SK-N-SH (cell line): ENCODE measurements at regions not wholly inside any gene's neighbourhood (a gene's known extent, or its start where the extent isn't known, plus 50 kb on each side); places are given as distances from the start of the nearest gene placed in this dataset.

Source experiments
- CTCF ChIA-PET: fragments of 300-600, 350-600 bp; formaldehyde crosslinking; extraction: SDS; loops from one replicate; lab custom pipeline; 2021; lab: Yijun Ruan, JAX
- POLR2A ChIA-PET: fragments of 350-600 bp; sonication (Branson Sonifier 250); formaldehyde crosslinking; extraction: SDS; loops from one replicate; lab custom pipeline; 2020; ENCODE audit warnings: antibody characterized with exemption, inconsistent platforms; lab: Yijun Ruan, JAX
- DNase-seq: peaks from one replicate; pipeline ENCODE4 v3.0.0; 2012
- H2AFZ ChIP-seq: fragments of 200-600 bp; sonication (generic); 2 replicates; pipeline ENCODE4 v1.8.1; 2016; ENCODE audit warnings: antibody characterized with exemption, mild to moderate bottlenecking, low read depth
- H3F3A ChIP-seq: fragments of 200-600 bp; sonication (generic); replicated peaks from 2 replicates; pipeline ENCODE3; 2016; ENCODE audit warnings: antibody characterized with exemption, mild to moderate bottlenecking; ENCODE audit not compliant: insufficient read depth
- H3K27ac ChIP-seq, 2 experiments: fragments of 200-500 bp in 1 of 2; fragments of 200-600 bp in 1 of 2; sonication (Bioruptor generic) in 1 of 2; sonication (generic), shearing (Covaris generic) in 1 of 2; 2 replicates each; pipeline versions ENCODE4 v1.5.1 to v1.6.1; 2014 to 2016; ENCODE audit warnings: low read depth in 2 of 2, inconsistent platforms in 1 of 2, low read length in 1 of 2, mild to moderate bottlenecking in 1 of 2, mixed read lengths in 1 of 2
- H3K27me3 ChIP-seq: fragments of 200-600 bp; sonication (generic), shearing (Covaris generic); 2 replicates; pipeline ENCODE4 v1.6.1; 2016; ENCODE audit warnings: mixed run types; ENCODE audit not compliant: insufficient read depth
- H3K36me3 ChIP-seq, 2 experiments: fragments of 200-500 bp in 1 of 2; fragments of 200-600 bp in 1 of 2; sonication (Bioruptor generic) in 1 of 2; sonication (generic) in 1 of 2; replicated peaks in 1 of 2; 2 replicates each; pipeline versions ENCODE3 to v1.5.1; 2014 to 2016; ENCODE audit warnings: low read length in 1 of 2, mild to moderate bottlenecking in 1 of 2; ENCODE audit not compliant: insufficient read depth in 2 of 2, control insufficient read depth in 1 of 2
- H3K4me1 ChIP-seq, 2 experiments: fragments of 200-500 bp in 1 of 2; fragments of 200-600 bp in 1 of 2; sonication (Bioruptor generic) in 1 of 2; sonication (generic), shearing (Covaris generic) in 1 of 2; 2 replicates each; pipeline versions ENCODE4 v1.5.1 to v1.6.1; 2014 to 2016; ENCODE audit warnings: low read depth in 1 of 2, low read length in 1 of 2, mixed run types in 1 of 2; ENCODE audit not compliant: insufficient read depth in 2 of 2, control insufficient read depth in 1 of 2
- H3K4me2 ChIP-seq: fragments of 200-600 bp; sonication (generic), shearing (Covaris generic); 2 replicates; pipeline ENCODE4 v1.6.1; 2017; ENCODE audit warnings: mixed run types
- H3K4me3 ChIP-seq, 2 experiments: fragments of 200-500 bp in 1 of 2; fragments of 200-600 bp in 1 of 2; sonication (Bioruptor generic) in 1 of 2; sonication (generic), shearing (Covaris generic) in 1 of 2; 2 replicates each; pipeline versions ENCODE4 v1.5.1 to v1.8.1; 2014 to 2016; ENCODE audit warnings: low read depth in 2 of 2, inconsistent platforms in 1 of 2, low read length in 1 of 2, mild to moderate bottlenecking in 1 of 2, mixed read lengths in 1 of 2, moderate library complexity in 1 of 2
- H3K79me2 ChIP-seq: fragments of 200-600 bp; sonication (generic); 2 replicates; pipeline ENCODE4 v1.8.1; 2017; ENCODE audit warnings: mild to moderate bottlenecking; ENCODE audit not compliant: insufficient read depth
- H3K9ac ChIP-seq: fragments of 200-600 bp; sonication (generic); 2 replicates; pipeline ENCODE4 v1.6.1; 2017; ENCODE audit warnings: mixed run types
- H3K9me2 ChIP-seq: fragments of 200-600 bp; sonication (generic); 2 replicates; pipeline ENCODE4 v1.6.1; 2017; ENCODE audit warnings: mixed run types
- H3K9me3 ChIP-seq: fragments of 200-600 bp; sonication (generic); 2 replicates; pipeline ENCODE4 v1.6.1; 2017; ENCODE audit warnings: mixed run types, mild to moderate bottlenecking, moderate library complexity
- H4K20me1 ChIP-seq: fragments of 200-600 bp; sonication (generic); 2 replicates; pipeline ENCODE4 v1.6.1; 2017; ENCODE audit warnings: mild to moderate bottlenecking, mixed run types; ENCODE audit not compliant: insufficient read depth
- CTCF ChIP-seq: fragments of 200-600 bp; sonication (generic); IDR thresholded peaks from 2 replicates; pipeline ENCODE4 v1.6.1; 2017; ENCODE audit warnings: antibody characterized with exemption, mild to moderate bottlenecking, moderate library complexity
- ELF1 ChIP-seq: IDR thresholded peaks from 2 replicates; pipeline ENCODE4 v1.4.0; 2012
- FOXJ3 ChIP-seq: sonication (generic); formaldehyde crosslinking; IDR thresholded peaks from 2 replicates; pipeline ENCODE4 v1.5.1; 2020; ENCODE audit warnings: mild to moderate bottlenecking, missing genetic modification reagents
- FOXM1 ChIP-seq: IDR thresholded peaks from 2 replicates; pipeline ENCODE4 v1.4.0; 2012; ENCODE audit warnings: low read depth, mild to moderate bottlenecking
- GABPA ChIP-seq: IDR thresholded peaks from 2 replicates; pipeline ENCODE4 v1.4.0; 2012; ENCODE audit warnings: low read depth, mild to moderate bottlenecking
- GATA2 ChIP-seq: sonication (generic); formaldehyde crosslinking; IDR thresholded peaks from 2 replicates; pipeline ENCODE4 v1.5.0; 2020; ENCODE audit warnings: mild to moderate bottlenecking, missing genetic modification reagents
- IRF3 ChIP-seq: fragments of 150-350 bp; IDR thresholded peaks from 2 replicates; pipeline ENCODE4 v1.6.1; 2016; ENCODE audit warnings: mild to moderate bottlenecking, low read depth, low read length
- JUND ChIP-seq: IDR thresholded peaks from 2 replicates; pipeline ENCODE4 v1.4.0; 2012
- MXI1 ChIP-seq: IDR thresholded peaks from 2 replicates; pipeline ENCODE4 v1.6.1; 2012; ENCODE audit warnings: mild to moderate bottlenecking, low read depth, low read length, improper control_type of control experiment
- NFIC ChIP-seq: IDR thresholded peaks from 2 replicates; pipeline ENCODE4 v1.4.0; 2012; ENCODE audit warnings: borderline replicate concordance
- NRF1 ChIP-seq: IDR thresholded peaks from 2 replicates; pipeline ENCODE4 v1.6.1; 2012; ENCODE audit warnings: low read depth, mild to moderate bottlenecking, low read length
- PBX3 ChIP-seq: IDR thresholded peaks from 2 replicates; pipeline ENCODE4; 2012
- POLR2AphosphoS5 ChIP-seq: IDR thresholded peaks from 2 replicates; pipeline ENCODE4 v1.6.1; 2012; ENCODE audit warnings: low read depth, low read length
- RAD21 ChIP-seq: IDR thresholded peaks from 2 replicates; pipeline ENCODE4 v1.6.1; 2012; ENCODE audit warnings: mild to moderate bottlenecking, low read length
- RFX5 ChIP-seq: IDR thresholded peaks from 2 replicates; pipeline ENCODE4 v1.6.1; 2012; ENCODE audit warnings: mild to moderate bottlenecking, improper control_type of control experiment, low read length
- RXRA ChIP-seq: IDR thresholded peaks from 2 replicates; pipeline ENCODE4 v1.4.0; 2012; ENCODE audit warnings: low read depth, mild to moderate bottlenecking, borderline replicate concordance
- SIN3A ChIP-seq: IDR thresholded peaks from 2 replicates; pipeline ENCODE4 v1.6.1; 2012; ENCODE audit warnings: low read depth, mild to moderate bottlenecking, low read length, moderate library complexity, borderline replicate concordance
- SMC3 ChIP-seq: IDR thresholded peaks from 2 replicates; pipeline ENCODE4 v1.6.1; 2012; ENCODE audit warnings: low read depth, low read length, improper control_type of control experiment
- TCF12 ChIP-seq: IDR thresholded peaks from 2 replicates; pipeline ENCODE4 v1.4.0; 2012
- YY1 ChIP-seq: IDR thresholded peaks from 2 replicates; pipeline ENCODE4 v1.4.0; 2012; ENCODE audit warnings: low read depth, mild to moderate bottlenecking
- WGBS: methylation state at CpG from one replicate; pipeline ENCODE4 v1.1.6; 2017; ENCODE audit warnings: low lambda C conversion rate; 5-methylcytosine and 5-hydroxymethylcytosine counted together

GRCh38 chr7:136489808-136490207 is 378.6 kb upstream of the CHRM2 start:
- no peak for DNase-seq
- Histone ChIP-seq H3K79me2 (no peaks in the 10 kb centered on the region), H3K27ac (no peak overlapping the region), H3K9me2 (no peaks in the 10 kb centered on the region), H2AFZ (no peak overlapping the region), H3K4me3 (no peak overlapping the region), H3K4me2 (no peak overlapping the region), H4K20me1 (no peaks in the 10 kb centered on the region), H3F3A (no peaks in the 10 kb centered on the region), H3K27me3 (no peaks in the 10 kb centered on the region), H3K36me3 (no peaks in the 10 kb centered on the region), H3K9me3 (no peaks in the 10 kb centered on the region), H3K4me1 (no peaks in the 10 kb centered on the region), H3K9ac (no peak overlapping the region)
- no peak for TF ChIP-seq PBX3
- no peak for TF ChIP-seq ELF1
- TF ChIP-seq SIN3A: no peak
- TF ChIP-seq CTCF: no peak
- TF ChIP-seq NFIC: no peak
- no peak for TF ChIP-seq TCF12
- TF ChIP-seq RAD21: no peak
- TF ChIP-seq YY1: no peak
- TF ChIP-seq FOXJ3: no peak
- TF ChIP-seq GATA2: no peak
- no peak for TF ChIP-seq GABPA
- no peak for TF ChIP-seq IRF3
- TF ChIP-seq NRF1: no peak
- TF ChIP-seq SMC3: no peak
- TF ChIP-seq POLR2AphosphoS5: no peak
- TF ChIP-seq RXRA: no peak
- no peak for TF ChIP-seq RFX5
- TF ChIP-seq MXI1: no peak
- ChIA-PET POLR2A (no interaction called here), CTCF (interaction anchor here (1.4 to 2.7 kb wide), 4 partner anchors 12 to 151 kb away, joined by 3 to 11 read pairs (median 4); no protein-coding TSS in a partner anchor)

GRCh38 chr7:136480901-136481300 is 387.6 kb upstream of the CHRM2 start:
- H3K27me3 ChIP-seq: no peaks in the 10 kb centered on the region
- POLR2A ChIA-PET: no interaction called here
- no peaks in the 10 kb centered on the region for H4K20me1 ChIP-seq
- H3K4me2 ChIP-seq: no peak overlapping the region
- no peak for TF ChIP-seq FOXM1
- TF ChIP-seq JUND: no peak
- no peak for TF ChIP-seq YY1
- TF ChIP-seq, all 33 proteins: peak for 0
- Histone ChIP-seq H3K27ac (no peak overlapping the region), H3K36me3 (no peaks in the 10 kb centered on the region), H3K9me3 (no peaks in the 10 kb centered on the region), H3K4me3 (no peak overlapping the region), H3K79me2 (no peaks in the 10 kb centered on the region), H3K9me2 (no peaks in the 10 kb centered on the region), H3K4me1 (no peaks in the 10 kb centered on the region), H3F3A (no peaks in the 10 kb centered on the region), H3K9ac (no peak overlapping the region), H2AFZ (no peak overlapping the region)
- no peak for DNase-seq
- 34% methylated on average over 4 of the region's 4 CpGs for WGBS
- CTCF ChIA-PET: no interaction called here
